ENCODE measurements at regions not wholly inside any gene's neighbourhood (a gene's known extent, or its start where the extent isn't known, plus 50 kb on each side); places are given as distances from the start of the nearest gene placed in this dataset.

DNA sequence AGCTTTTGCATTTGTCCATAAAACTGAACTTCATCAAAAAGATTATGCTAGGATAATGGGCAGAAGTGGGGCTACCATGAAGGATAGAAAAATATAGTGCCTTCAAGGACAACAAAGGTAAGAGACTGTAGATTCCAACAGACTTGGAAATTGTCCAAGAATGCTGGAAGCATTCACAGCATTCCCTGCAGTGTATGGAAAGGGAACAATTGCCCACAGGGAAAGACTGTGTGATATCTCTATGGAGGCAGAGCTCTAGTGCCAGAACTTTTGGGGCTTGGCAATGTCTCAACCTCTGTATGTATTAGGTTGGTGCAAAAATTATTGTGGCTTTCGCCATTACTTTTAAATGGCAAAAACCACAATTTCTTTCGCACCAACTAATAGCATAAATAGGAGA is 1598.8 kb upstream of the MIR17HG start:
- TF ChIP-seq, protein P1, sequence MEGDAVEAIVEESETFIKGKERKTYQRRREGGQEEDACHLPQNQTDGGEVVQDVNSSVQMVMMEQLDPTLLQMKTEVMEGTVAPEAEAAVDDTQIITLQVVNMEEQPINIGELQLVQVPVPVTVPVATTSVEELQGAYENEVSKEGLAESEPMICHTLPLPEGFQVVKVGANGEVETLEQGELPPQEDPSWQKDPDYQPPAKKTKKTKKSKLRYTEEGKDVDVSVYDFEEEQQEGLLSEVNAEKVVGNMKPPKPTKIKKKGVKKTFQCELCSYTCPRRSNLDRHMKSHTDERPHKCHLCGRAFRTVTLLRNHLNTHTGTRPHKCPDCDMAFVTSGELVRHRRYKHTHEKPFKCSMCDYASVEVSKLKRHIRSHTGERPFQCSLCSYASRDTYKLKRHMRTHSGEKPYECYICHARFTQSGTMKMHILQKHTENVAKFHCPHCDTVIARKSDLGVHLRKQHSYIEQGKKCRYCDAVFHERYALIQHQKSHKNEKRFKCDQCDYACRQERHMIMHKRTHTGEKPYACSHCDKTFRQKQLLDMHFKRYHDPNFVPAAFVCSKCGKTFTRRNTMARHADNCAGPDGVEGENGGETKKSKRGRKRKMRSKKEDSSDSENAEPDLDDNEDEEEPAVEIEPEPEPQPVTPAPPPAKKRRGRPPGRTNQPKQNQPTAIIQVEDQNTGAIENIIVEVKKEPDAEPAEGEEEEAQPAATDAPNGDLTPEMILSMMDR (IDR thresholded peaks at IDR 0.05), result no peak
- no peak for TF ChIP-seq POLR2A (IDR thresholded peaks at IDR 0.05)

Data from thyroid gland (tissue), 4 donors.